ENCODE measurements at regions not wholly inside any gene's neighbourhood (a gene's known extent, or its start where the extent isn't known, plus 50 kb on each side); places are given as distances from the start of the nearest gene placed in this dataset.

DNA sequence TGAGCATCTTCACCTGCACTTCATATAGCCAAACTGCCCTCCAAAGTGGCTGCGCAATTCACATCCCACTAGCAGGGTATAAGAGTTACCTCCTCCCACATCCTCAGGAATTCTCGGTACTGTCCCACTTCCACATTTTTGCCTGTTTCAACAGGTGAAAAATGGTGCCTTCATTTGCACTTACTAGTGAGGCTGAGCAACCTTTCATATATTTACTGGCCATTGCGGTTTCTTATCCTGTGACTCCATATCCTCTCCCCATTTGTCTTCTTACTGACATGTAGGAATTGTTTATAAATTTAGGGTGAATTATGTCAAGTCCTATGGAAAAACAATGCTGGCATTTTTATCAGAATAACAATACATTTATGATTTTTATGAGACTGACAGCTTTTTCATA lies 61.9 kb downstream of the NIBAN1 start (continued):
- TF ChIP-seq ZNF232 (CRISPR knock-in tag; IDR thresholded peaks at IDR 0.05) = no peak

DNA sequence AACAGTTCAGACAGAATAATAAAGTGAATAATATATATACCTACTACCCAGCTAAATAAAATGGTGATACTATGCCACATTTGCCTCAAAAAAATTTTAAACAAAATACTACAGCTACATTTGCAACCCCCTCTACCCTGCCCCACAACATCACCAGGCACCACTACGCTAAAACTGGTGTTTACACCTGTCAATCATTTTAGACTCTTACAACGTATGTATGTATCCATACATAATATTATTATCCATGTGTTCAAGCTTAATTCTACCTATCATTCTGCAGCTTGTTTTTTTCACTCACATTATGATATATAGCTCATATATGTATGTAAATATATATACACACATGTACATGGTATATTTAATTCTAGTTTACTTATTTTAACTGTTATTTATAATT lies 62.5 kb downstream of the NIBAN1 start:
- POLR2A ChIA-PET = interaction anchor here (0.6 kb wide), 1 partner anchor 230 kb away, joined by 3 read pairs; no protein-coding TSS in a partner anchor
- TF ChIP-seq ZNF219 (CRISPR knock-in tag; IDR thresholded peaks at IDR 0.05; ENCODE audit: borderline replicate concordance) (no peak), SP1 (CRISPR knock-in tag; conservative IDR thresholded peaks at IDR 0.05) (no peak)

DNA sequence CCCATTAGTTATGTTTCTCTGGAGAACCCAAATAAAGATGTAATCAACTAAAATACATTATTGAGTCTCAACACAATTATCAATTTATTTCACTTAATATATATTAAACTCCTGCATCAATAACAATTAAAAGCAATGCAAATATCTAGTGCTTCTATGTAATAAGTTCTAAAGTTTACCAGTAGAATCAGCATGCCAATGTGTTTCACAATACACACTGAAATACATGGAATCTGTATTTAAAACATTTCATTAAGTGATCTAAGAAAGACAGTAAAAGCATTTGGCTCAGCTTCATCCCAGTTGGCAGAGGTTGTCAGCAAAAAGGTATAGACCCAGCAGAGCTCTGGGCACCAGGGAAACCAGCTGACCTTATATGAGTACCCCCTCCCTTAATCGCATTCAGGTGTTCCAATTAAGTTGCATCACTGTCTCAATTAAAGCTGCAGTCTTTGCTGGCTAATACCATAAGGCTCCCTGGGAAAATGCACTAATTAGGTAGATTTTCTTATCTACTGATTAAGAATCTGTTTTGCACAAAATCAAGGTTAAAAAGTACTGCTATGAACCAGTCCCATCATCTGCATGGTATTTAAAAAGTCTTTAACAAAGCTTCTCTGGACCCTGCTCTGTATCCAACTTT lies 63.1 kb downstream of the NIBAN1 start:
- H3K27ac Mint-ChIP-seq = no peak overlapping the region
- DNase-seq (ENCODE audit: low spot score) = no peak
- TF ChIP-seq FOXP1 (CRISPR knock-in tag; IDR thresholded peaks at IDR 0.05; ENCODE audit: borderline replicate concordance) (no peak), FOXJ3 (CRISPR knock-in tag; IDR thresholded peaks at IDR 0.05; ENCODE audit: borderline replicate concordance) (no peak), NFATC4 (CRISPR knock-in tag; IDR thresholded peaks at IDR 0.05) (no peak), ZBTB21 (CRISPR knock-in tag; IDR thresholded peaks at IDR 0.05; ENCODE audit: borderline replicate concordance) (no peak), ARID4B (CRISPR knock-in tag; IDR thresholded peaks at IDR 0.05; ENCODE audit: borderline replicate concordance) (no peak), ZNF281 (CRISPR knock-in tag; IDR thresholded peaks at IDR 0.05) (no peak), NR1H2 (CRISPR knock-in tag; IDR thresholded peaks at IDR 0.05) (no peak), CBFB (CRISPR knock-in tag; IDR thresholded peaks at IDR 0.05; ENCODE audit: low read depth) (no peak), ATF3 (CRISPR knock-in tag; conservative IDR thresholded peaks at IDR 0.05) (no peak)
- TF ChIP-seq, protein P1, sequence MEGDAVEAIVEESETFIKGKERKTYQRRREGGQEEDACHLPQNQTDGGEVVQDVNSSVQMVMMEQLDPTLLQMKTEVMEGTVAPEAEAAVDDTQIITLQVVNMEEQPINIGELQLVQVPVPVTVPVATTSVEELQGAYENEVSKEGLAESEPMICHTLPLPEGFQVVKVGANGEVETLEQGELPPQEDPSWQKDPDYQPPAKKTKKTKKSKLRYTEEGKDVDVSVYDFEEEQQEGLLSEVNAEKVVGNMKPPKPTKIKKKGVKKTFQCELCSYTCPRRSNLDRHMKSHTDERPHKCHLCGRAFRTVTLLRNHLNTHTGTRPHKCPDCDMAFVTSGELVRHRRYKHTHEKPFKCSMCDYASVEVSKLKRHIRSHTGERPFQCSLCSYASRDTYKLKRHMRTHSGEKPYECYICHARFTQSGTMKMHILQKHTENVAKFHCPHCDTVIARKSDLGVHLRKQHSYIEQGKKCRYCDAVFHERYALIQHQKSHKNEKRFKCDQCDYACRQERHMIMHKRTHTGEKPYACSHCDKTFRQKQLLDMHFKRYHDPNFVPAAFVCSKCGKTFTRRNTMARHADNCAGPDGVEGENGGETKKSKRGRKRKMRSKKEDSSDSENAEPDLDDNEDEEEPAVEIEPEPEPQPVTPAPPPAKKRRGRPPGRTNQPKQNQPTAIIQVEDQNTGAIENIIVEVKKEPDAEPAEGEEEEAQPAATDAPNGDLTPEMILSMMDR (IDR thresholded peaks at IDR 0.05) = no peak
- TF ChIP-seq, protein P2, sequence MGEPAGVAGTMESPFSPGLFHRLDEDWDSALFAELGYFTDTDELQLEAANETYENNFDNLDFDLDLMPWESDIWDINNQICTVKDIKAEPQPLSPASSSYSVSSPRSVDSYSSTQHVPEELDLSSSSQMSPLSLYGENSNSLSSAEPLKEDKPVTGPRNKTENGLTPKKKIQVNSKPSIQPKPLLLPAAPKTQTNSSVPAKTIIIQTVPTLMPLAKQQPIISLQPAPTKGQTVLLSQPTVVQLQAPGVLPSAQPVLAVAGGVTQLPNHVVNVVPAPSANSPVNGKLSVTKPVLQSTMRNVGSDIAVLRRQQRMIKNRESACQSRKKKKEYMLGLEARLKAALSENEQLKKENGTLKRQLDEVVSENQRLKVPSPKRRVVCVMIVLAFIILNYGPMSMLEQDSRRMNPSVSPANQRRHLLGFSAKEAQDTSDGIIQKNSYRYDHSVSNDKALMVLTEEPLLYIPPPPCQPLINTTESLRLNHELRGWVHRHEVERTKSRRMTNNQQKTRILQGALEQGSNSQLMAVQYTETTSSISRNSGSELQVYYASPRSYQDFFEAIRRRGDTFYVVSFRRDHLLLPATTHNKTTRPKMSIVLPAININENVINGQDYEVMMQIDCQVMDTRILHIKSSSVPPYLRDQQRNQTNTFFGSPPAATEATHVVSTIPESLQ (CRISPR knock-in tag; IDR thresholded peaks at IDR 0.05) = no peak
- ChIA-PET CTCF (no interaction called here), POLR2A (no interaction called here)
- H3K36me3 Mint-ChIP-seq = no peaks in the 10 kb centered on the region
- ATAC-seq = no peak
- no peaks in the 10 kb centered on the region for H3K27me3 Mint-ChIP-seq (ENCODE audit: low read depth)
- no peaks in the 10 kb centered on the region for H3K9me3 Mint-ChIP-seq
- no peak overlapping the region for H3K4me3 Mint-ChIP-seq
- no peaks in the 10 kb centered on the region for H3K4me1 Mint-ChIP-seq

More for the DNA sequence above, 62.5 kb downstream of the NIBAN1 start:
- ATAC-seq (no peak), DNase-seq (ENCODE audit: low spot score) (no peak)
- Mint-ChIP-seq H3K4me3 (no peak overlapping the region), H3K27me3 (ENCODE audit: low read depth) (no peaks in the 10 kb centered on the region), H3K9me3 (no peaks in the 10 kb centered on the region), H3K36me3 (no peaks in the 10 kb centered on the region), H3K27ac (no peak overlapping the region), H3K4me1 (no peaks in the 10 kb centered on the region)
- CTCF ChIA-PET = no interaction called here

All from WTC11 (cell line).